HG03558 (cell line): ENCODE measurements at regions not wholly inside any gene's neighbourhood (a gene's known extent, or its start where the extent isn't known, plus 50 kb on each side); places are given as distances from the start of the nearest gene placed in this dataset.
"Not testable (repeated sequence)": the region's sequence is repeated elsewhere in the genome, so short reads cannot be mapped to it uniquely, and the experiment has no call there.

Experiments used
- ATAC-seq: cut with Tn5 transposase; IDR thresholded peaks from one replicate; pipeline ENCODE4 v1.9.1; 2021; ENCODE audit warnings: moderate number of reproducible peaks; ENCODE audit not compliant: unreplicated experiment; ENCODE audit errors: extremely low read depth

DNA sequence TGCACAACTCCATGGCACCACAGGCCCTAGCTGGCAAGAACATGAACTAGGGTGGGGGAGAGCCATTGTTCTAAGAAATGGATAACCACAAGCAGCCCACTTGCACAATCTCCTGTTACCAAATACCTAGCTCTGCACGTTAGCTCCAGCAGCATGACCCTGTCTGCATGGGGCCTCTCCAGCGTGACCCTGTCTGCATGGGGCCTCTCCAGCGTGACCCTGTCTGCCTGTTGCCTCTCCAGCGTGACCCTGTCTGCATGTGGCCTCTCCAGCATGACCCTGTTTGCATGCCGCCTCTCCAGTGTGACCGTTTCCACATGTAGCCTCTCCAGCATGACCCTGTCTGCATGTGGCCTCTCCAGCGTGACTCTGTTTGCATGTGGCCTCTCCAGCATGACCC is 356.7 kb downstream of the CNTNAP3B start:
- ATAC-seq: not testable (repeated sequence)

DNA sequence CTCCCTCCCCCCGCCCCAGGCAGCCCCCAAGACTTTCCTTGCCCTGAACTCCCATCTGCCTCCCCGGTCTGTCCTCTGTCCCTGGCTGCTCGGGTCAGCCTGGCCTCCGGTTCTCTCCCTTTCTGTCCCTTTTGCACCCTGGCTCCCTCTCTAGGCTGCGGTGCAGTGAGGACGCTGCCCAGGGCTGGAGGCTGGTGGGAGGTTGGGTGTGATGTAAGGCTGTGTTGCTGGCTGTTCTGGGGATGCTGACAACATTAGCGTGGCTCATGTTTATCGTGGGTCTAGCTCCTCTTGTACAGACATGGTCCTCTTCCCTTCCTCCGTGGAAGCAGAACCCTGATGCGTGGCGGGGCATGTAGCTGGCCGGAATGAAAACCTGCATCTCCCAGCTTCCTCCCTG is 357.5 kb downstream of the CNTNAP3B start:
- not testable (repeated sequence) for ATAC-seq

DNA sequence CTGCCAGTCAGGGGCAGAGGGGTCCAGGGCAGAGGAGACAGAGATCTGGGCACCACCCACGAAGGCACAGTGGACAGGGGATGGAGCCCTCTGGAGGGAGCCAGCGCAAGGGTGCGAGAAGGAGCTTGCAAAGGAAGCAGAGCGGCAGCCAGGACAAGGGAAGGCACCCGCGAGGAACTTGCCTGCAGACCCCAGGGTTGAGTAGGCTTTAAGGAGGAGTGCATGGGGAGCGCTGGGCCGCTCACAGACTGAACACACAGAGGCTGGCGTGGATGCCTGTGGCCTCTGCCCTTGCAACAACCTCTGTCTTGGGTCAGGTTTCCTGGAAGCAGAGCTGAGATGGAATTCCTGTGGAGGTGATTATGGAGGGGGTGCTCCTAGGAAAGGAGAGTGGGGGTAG is 374.4 kb downstream of the CNTNAP3B start:
- not testable (repeated sequence) for ATAC-seq

DNA sequence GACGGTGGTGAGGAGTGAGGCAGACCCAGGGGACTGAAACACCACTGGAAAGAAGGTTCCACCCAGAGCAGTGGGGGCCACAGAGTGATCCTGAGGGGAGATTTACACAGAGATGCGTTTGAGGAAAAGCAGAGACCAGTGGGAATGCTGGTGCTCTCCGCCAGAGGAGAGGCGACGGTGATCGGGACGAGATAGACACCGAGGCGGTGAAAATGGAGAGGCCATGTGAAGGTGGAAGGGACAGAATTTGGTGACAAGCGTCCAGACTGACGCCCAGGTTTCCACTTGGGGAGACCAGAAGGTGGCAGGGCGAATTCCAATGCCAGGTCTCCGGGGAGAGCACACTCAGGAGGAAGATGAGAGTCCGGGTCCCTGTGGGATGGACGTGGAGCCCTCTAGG is 374.8 kb downstream of the CNTNAP3B start:
- not testable (repeated sequence) for ATAC-seq

DNA sequence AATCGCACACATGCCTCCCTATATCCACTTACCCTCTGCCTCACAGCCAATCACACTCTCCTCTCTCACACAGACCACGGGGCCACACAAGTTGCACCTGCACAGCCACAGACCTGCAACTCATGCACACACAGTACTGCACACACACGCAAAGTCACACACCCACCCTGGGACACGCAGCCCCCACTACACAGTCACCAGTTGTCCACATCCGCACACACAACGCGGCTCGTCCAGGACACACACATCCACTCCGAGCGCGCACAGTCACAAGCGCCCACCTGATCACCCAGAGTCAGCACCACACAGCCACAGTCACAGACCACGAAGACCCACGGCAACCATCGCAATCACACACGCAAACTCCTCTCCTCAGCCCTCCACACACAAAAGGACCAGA is 387.3 kb downstream of the CNTNAP3B start:
- ATAC-seq: not testable (repeated sequence)

DNA sequence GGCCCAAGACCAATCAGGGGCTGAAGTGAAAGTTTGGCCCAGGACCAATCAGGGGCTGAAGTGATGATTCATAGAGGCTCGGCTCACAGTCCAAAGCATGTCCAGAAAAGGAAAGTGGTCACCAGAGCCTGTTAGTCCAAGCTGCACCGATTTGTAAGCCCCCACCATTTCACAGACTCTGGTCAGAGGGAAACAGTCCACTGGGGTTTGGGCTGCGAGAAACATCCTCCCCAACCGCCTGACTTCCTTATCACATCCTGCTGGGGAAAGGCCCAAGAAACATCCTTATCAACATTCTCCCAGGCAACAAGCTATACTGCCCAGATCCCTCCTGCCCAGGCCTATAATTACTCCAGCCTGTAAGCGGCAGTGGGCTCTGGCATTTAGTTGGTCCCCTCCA is 388.1 kb downstream of the CNTNAP3B start:
- ATAC-seq: not testable (repeated sequence)

DNA sequence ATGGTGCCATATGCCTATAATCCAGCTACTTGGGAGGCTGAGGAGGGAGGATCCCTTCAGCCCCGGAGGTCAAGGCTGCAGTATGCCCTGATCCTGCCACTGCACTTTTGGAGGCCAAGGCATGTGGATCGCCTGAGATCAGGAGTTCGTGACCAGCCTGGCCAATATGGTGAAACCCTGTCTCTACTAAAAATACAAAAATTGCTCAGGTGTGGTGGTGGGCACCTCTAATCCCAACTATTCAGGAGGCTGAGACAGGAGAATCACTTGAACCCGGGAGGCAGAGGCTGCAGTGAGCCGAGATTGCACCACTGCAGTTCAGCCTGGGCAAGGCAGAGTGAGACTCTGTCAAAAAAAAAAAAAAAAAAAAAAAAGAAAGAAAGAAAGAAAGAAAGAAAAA is 390.5 kb downstream of the CNTNAP3B start:
- not testable (repeated sequence) for ATAC-seq

DNA sequence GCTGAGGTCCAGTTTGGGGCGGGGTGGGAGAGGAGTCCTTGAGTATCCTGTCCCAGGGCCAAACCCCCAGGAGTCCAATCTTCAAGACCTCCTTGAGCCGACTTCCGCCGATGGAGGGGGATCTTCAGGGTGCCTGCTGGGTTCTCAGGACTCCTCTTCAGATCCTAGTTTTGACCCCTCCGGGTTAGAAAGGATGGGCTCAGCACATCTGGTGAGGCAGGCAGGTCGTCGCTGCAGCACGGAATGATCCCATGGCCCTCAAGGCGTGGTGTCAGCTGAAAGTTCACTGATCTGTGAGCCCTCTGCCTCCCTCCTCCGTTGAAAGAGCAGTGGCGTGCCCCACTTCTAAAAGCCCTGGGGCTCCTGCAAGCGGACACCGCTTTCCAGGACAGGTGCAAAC is 430.0 kb downstream of the CNTNAP3B start:
- not testable (repeated sequence) for ATAC-seq

DNA sequence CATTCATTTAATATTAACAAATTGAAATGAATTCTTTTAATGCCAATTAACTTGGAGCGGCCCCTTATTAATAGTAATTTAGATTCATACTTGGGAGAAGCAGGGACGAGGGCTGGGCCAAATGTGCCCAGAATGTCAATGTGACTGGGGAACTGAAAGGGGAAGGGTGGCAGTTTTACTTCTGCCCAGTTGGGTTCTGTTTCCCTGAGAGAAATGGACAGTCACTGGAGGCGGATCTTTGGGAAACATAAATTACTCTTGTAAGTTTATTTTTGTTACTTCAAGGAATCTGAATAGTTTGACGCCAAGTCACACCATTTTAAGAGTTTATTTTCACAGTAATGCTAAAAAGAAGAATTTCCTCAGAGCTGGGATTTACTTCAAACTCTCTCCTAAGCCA is 432.1 kb downstream of the CNTNAP3B start:
- not testable (repeated sequence) for ATAC-seq

DNA sequence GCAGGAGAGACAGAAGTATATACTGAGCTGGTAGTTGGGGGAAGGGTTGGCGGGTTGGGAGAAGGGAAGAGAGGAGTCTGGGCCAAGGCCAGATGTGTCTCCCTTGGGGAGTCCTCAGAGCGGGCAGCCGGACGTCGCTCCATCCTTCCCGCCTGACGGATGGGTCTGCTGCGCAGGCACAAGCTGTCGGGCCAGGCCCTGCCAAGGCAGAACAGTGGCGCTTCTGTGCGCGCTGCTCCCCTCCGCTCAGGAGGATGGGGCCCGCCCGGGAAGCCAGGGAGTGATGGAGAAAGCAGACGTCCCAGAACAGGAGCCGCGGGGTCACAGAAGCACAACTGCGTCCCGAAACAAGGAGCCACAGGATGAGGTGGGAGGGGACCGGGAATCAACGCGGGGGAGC is 449.9 kb downstream of the CNTNAP3B start:
- not testable (repeated sequence) for ATAC-seq

DNA sequence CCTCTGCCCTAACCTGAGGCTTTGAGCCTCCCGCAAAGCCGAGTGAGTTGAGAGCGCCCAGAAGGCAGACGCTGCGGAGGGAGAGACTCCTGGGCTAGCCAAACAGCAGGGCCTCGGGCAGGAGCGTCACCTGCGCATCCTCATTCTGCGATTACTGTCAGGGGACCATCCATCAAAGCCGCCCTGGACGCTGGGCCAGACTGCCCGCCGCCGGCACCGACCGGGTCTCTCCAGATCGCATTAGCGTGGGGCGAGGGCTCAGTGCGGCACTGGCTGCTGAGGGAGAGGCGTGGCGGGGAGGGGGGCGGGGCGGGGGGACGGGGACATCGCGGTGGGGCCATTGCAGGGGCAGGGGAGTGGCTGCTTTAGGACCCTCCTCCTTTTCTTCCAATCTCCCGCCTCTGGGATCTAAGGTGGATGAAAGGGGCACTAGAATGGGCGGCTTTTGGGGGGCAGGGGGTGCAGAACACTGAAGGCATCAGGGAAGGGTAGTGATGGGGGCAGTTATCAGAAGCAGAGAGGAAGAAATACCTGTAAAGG is 465.7 kb downstream of the CNTNAP3B start:
- ATAC-seq: not testable (repeated sequence)

DNA sequence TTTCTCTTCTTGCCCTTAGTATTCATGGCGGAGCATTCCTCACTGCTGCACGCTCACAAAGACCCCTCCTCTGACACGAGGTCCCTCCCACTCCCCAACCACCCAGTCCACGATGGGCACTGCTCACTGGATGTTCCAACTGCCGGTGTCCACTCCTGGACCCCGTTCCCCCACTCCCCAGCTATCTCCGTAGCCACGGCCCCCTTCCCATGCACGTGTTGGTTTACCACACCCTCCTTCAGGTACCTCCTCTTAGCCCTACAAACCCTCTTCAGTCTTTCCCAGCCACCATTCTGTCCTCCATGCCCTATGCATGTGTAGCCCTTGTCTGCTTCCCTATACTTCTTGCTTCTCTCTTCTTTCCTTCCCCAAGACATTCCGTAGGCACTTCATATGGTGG is 469.6 kb upstream of the ZNG1F start:
- ATAC-seq: not testable (repeated sequence)

DNA sequence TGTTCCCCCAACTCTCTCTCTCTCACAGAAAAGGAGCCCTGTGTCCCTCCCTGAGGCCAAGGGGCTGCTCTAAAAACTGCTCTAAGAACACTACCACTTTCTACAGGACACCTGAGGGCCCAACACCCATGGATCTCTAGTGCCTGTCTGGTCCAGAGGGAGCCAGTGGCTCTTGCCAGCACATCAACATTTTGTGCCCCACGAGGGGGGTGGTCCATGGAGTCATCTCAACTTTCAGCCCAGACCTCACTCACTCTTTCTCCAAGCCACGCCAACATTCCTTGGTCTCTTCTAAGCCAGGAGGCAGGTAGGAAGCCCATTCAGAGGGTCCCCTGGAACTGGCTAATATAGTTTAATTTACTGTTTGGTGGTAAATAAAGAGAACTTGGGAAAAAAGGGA is 469.0 kb upstream of the ZNG1F start:
- not testable (repeated sequence) for ATAC-seq

DNA sequence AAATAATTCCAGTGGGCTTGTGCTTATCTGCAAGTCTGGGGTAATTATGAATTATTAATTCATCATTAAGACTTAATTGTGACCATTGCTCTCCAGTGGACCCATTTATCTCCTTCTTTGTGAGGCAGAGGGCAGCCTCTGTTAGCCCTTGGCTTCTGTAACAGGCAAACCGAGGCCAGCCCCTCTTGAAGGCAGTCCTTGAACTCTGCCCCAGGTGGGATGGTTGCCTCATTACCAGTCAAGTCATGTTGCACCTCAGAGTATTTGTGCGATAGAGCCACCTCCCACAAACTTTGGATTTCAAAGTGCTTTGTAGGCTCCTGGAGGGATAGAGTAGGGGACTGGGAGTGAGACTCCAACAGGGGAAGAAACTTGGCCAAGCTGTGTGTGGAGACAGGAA is 468.0 kb upstream of the ZNG1F start:
- not testable (repeated sequence) for ATAC-seq

DNA sequence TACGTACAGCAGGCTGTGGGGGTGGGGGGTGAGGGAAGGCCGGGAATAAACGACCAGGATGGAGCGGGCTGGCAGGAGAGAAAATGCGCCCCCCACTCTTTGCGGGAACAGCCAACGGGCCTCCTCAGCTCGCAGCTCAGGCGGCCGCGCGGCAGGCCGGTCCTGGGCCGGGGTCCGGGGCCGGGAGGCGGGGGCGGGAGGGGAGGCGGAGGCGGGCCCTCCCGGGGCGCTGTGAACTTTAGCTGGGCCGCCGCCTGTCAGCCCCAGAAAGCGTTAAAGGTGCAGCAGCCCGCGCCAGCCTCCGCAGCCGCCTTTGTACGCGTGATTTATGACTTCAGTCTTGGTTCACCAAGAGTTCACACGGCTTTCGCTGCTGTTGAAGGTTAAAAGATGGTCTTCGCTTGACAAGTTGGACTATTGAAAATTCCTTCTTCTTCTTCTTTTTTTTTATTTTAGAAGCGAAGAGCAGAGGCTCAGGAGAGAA is 466.0 kb upstream of the ZNG1F start:
- ATAC-seq: not testable (repeated sequence)

DNA sequence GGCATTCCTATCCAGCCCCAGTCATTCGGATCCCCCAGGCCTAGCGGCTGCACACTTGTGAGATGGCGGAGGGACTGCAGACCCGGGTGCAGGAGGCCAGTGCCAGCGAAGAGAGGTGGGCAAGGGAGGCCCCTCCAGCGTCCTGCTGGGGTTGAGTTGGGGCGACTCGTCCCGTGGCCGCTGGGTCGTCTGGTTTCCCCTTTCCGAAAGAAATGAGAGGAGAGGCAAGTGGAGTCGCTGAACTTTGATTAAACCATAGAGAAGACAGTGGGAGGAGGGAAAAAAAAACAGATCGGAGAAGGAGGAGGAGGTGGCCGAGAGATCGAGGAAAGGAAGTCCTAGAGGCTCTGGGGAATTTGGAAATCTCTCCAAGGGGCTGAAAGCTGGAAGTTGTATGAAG is 465.2 kb upstream of the ZNG1F start:
- not testable (repeated sequence) for ATAC-seq

DNA sequence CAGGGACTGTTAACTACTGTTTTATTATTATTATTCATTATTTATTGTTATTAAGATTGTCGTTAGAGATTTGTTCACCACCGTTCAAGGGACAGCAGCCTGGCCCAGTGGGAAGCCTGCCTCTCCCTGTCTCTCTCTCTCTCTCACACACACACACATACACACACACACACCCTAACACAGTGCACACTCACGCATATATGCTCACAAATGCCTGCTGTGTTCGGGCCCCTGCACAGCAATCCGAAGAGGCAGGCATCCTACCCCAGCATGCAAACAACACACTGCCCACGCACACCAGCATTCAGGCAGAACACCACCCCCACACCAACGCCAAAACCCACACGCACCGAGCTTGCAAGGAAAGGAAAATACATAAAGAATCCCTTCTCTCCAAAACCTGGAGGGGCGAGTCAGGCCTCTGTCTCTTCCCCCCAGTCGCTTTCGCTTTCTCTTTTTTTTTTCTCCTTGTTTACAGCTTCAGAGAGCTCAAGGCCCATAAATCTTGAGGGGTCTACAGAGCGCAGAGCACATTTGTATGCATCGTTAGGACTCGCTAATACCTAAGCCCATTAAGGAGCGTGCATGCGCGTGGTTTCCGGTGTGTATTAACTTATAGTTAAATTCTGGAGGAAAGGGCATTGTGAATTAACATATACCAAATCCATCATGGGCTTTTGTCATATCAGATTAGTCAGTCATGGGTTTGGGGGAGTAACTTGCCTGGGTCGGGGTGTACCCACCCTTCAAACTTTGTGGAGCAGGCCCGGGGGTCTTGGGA is 464.6 kb upstream of the ZNG1F start:
- not testable (repeated sequence) for ATAC-seq

DNA sequence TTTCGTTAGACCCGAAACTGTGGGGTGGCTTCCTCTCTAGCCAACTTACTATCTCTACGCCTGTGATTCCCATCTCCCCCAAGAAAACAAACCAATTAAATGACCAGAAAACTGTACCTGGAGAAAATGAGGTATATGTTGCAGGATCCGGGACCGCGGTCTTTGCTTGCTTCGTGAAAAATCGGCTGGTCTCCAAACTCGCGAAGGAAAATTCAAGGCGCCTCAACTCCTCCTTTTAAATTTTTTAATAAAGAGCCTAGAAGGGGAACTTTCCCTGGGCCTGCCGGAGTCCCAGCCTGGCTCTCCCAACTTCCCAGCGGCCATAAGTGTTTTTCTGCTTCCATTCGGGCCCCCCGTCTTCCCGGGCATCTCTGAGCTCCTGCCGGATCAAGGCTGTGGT is 463.7 kb upstream of the ZNG1F start:
- ATAC-seq: not testable (repeated sequence)

DNA sequence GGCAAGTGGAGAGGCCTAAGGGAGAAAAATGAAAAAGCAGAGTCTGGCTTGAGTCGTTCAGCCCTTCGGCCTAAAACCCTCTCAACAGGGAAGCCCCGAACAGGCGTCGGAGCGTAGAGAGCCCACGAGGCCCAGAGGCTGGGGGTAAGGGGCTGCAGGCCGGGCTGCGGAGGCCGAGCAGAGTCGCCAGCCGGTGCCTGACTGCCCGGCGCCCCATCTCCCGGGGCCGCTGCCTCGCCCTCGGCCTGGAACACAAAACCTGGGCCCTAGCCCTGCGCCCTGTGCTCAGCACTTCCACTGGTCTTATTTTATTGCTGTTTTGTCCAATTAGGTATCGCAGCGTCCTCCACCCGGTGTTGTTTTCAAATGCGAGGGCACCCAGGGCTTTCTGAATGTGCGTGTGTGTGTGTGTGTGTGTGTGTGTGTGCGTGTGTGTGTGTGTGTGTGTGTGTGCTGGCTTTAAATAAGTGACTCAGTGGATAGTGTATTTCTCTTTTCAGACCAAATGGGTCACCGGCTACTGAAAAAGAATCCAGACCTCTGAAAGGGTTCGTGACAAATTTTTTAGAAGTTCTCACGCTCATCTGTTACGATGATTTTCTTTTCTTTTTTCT is 463.1 kb upstream of the ZNG1F start:
- not testable (repeated sequence) for ATAC-seq

DNA sequence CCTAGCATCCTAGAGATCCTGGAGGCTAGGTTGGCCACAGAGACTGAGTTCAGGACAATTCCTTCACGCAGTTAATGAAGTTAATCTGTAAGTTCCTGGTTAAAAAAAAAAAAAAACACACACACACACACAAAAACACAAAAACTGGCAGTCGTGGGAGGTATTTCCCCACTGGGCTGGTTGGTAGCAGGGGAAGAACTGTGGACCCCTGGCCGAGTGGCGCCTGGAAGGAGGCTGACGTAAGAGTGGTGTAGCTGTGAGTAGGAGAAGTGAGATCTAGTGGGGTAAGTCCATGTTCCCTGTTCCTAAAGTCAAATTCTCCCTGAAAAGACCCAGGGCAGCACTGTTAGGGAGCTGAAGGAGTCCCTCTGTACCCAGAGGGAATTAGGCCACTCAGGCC is 461.0 kb upstream of the ZNG1F start:
- not testable (repeated sequence) for ATAC-seq

DNA sequence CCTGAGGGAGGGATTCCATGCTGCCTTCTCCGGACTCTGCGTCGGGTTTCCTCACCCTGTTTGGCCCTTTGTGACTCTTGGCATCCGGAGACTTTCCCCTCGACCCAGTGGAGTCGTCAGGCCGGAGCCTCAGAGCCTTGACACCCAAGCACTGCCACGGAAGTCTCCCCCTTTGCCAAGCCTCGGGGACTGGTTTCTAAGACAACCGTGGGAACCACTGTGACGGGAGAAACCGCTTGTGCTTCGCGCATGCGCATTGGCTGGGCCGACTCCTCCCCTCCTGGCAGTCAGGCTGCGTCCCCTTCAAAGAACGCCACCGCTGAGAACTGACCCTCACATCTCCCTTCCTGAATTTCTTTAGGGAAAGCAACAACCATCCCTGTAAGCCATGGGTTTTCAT is 459.4 kb upstream of the ZNG1F start:
- not testable (repeated sequence) for ATAC-seq
